Left lobe of liver (tissue), 2 donors: ENCODE measurements at regions not wholly inside any gene's neighbourhood (a gene's known extent, or its start where the extent isn't known, plus 50 kb on each side); places are given as distances from the start of the nearest gene placed in this dataset.

Experiments used
- ATAC-seq: fragments of 200-7000 bp; cut with Tn5 transposase; one replicate; pipeline ENCODE4 v1.9.1; 2020; ENCODE audit warnings: mild to moderate bottlenecking, moderate library complexity
- DNase-seq: peaks from one replicate; pipeline ENCODE4 v3.0.0-alpha.2; 2020; ENCODE audit warnings: low spot score
- donor health status: DM: no; HTN: no; CAD: no; lungs with moderate emphysema.
- donor health status: DM: no; HTN: yes; CAD: no.

GRCh38 chr5:8945972-8946371 is 599.9 kb downstream of the SEMA5A start:
- DNase-seq (no peak), ATAC-seq (no peak)

GRCh38 chr5:8949908-8950307 is 596.0 kb downstream of the SEMA5A start:
- no peak for ATAC-seq

DNA sequence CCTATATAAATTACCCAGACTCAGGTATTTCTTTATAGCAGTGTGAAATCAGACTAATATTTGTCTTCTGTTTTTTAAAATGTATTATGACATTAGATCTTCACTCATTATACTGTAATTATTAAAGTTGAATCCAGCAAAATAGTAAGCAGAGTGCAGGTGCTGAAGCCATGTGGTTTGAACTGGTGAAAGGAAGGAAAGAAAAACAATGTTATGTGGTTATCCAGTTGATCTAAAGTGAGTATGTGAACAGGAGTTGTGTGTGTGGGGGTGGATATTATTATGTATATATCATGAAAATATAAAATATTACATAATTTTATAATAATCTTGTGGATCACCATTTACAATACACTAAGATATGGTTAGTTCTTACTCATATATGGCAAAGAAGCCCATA is 593.7 kb downstream of the SEMA5A start:
- ATAC-seq: no peak
- DNase-seq: no peak

More at GRCh38 chr5:8949908-8950307, 596.0 kb downstream of the SEMA5A start:
- no peak for DNase-seq

DNA sequence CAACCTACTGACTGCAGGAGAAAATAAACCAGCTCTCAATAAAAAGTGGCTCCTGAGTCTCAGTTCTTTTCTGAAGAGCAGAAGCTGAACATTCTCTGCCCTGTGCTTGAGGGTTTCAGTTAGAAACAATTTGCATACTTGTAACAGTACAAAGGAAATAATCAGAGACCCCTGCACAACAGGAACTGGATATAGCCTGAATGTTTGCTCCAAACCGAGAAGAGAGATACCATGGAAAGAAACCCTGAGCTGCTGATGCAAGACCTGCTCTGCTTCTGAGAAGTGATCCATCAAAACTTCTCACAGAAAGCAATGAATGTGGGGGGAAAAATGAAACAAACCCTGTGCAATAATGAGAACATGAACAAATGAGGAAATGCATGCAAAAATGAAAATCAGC is 592.9 kb downstream of the SEMA5A start:
- ATAC-seq (no peak), DNase-seq (no peak)

DNA sequence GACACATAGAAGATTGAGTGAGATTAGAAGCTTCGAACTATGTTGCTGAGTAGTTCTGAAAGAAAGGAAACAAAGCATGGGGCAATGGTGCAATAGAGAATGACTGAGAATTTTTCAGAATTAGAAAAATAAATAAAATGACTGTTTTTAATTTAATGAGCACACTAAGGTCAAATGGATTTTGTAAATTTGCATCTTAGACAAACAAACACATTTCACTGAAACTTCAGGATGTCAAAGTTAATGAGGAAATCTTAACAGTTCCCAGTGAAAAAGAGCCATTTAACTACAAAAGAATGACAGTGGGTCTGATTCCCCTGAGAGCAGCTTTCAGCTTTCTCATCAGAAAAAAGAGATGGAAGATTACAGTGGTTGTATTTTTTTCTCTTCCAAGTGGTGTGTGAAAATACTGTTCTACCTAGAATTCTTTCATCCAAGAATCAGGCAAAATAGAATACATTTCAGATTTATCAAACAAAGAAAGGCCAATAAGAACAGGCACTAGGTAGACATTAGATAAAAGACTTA is 591.9 kb downstream of the SEMA5A start:
- ATAC-seq (no peak), DNase-seq (no peak)

DNA sequence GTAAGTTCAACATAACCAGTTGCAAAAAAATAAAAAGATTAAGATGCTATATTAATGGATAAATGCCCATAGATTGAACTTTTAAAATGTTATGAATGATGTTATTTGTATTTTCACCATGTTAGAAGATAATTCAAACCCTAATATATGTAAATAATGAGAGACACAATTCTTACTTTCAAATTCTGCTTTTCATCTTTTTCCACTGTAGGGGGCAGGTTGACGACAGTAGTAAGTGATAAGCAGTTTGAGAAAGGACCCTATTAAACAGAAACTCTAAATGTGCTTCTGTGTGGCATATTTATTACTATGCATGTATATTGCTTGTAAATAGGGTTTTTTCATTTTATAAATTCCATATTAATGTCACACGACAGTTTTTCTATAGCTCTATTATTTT is 591.1 kb downstream of the SEMA5A start:
- ATAC-seq: no peak

DNA sequence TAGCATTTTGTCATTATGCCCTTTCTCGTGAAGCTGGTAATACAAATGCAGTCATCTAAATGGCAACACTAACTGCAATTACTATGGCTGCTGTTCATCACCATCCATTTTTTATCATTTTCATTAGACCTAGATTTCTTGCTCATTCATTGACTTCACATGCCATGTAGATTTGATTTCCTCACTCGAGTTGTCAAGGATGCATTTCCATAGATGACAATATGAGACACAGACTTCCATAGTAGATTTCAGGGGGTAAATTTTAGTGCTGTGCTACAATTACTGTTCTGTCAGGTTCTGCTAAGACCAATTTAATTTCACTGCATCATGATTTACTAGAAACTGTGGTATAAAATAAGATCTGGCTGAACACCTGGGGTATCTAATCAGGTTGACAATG is 589.2 kb downstream of the SEMA5A start:
- ATAC-seq: no peak
- no peak for DNase-seq

More for the DNA sequence above, 591.1 kb downstream of the SEMA5A start:
- no peak for DNase-seq

- ATAC-seq (no peak), DNase-seq (no peak)
These were observed 587.3 kb downstream of the SEMA5A start for GRCh38 chr5:8958602-8959001.

DNA sequence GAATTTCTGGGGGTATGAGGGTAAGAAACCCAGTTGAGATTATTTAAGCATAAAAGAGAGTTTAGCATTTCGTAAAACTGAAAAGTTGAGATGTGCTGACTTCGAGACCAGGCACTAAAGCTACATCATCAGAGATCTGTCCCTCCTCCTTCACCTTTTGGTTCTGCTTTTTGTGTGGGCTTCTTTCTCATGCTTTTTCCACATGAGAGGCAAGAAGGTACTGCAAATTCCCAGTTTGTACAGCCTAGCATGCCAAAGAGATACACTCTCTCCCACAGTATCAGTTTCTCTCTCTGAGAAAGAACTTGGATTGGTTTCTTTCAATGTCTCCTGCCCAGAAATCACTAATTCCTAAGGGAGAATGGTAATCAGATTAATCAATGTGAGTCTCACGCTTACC is 584.7 kb downstream of the SEMA5A start:
- DNase-seq (no peak), ATAC-seq (no peak)

DNA sequence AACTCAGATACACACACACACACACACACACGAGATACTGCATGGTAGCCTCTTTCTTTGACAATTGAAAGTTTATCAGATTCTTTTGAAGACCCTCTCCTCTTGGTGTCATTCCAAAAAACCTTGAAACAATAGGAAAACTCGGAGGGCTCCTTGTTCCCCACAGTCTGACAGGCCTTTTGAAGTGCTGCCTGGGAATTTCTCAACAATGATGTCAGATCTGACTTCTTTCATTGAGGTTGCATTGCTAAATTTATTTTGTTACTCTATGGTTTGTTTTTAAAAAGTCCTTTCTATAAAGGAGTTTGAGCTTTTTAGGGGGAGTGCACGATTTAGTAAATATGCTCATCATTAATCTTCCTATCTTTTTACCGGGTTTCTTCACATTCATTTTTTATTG is 583.9 kb downstream of the SEMA5A start:
- DNase-seq: no peak
- ATAC-seq: no peak

DNA sequence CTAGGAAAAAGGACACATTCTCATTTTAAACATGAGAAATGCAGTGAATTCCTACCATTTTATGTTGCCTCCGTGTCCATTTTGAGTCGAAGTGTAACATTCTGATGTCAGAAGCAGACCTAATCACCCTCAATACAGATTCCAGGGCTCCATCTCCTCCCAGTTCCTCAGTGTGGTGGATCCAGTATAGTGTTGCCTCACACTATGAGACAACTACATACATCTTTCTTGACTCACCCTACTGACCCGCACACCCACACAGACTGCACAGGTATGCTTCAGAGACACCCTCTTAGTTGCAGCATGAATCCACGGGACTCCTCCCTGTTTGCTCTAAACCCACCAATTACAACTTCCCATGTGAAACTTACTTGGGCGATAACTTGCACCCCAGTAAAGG is 564.9 kb downstream of the SEMA5A start:
- DNase-seq: no peak
- no peak for ATAC-seq

DNA sequence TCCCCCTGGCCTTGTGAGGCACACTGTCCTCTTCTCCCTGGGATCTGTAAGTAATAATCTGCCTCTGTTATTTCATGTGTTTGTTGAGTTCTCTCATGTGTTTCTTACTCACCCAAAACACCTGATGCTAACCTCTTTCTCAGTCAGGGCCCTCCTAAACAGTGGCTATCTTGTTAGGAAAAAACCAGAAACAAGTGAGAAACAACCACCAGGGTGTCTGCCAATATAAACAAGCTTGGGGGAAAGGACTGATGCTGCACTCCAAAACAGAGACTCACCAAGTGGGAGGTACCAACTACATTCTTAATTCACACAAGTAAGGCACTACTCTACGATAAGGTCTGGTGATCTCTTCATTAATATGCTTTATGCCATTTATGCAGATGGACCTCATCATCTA is 564.4 kb downstream of the SEMA5A start:
- DNase-seq (no peak), ATAC-seq (no peak)

DNA sequence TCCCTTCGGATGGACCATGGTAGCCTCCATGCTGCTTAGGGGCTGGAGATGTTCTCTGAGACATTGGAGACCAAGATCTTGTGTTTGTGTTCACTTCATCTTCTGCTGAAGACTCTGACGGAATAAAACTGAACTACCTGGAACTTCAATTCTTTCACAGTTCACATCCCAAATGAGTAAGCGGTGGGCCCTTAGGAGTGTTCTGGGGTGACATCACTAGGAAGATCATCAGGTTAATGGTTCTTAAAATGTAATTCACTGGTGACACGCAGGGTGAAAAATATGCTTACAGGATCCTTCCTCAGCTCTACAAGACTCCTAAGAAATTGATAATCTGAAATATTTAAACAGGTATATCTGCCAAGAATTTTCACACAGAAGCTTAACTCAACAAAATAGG is 561.5 kb downstream of the SEMA5A start:
- DNase-seq: no peak
- ATAC-seq: no peak
